ENCODE measurements at regions not wholly inside any gene's neighbourhood (a gene's known extent, or its start where the extent isn't known, plus 50 kb on each side); places are given as distances from the start of the nearest gene placed in this dataset.
"Not testable (repeated sequence)": the region's sequence is repeated elsewhere in the genome, so short reads cannot be mapped to it uniquely, and the experiment has no call there.

DNA sequence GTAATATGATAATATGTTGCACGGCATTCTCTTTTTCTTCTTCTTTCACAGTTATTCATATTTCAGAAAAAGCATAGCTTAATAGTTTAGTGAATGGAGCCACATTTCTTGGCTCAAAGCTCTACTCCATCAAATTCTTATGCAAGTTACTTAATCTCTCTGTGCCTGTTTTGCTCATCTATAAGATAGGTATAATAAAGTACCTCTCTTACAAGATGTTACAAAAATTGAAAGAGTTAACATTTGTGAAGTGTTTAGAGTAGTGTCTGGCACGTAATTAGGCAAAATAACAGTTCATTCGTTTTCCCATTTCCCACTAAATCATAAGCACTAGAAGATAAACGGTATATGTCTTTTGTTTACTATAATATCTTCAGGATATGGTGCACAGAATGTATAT is 1304.4 kb upstream of the EYS start:
- no peak for DNase-seq
- in situ Hi-C loops (cut with MboI; ENCODE audit: low pct_ligation_motif_present in 1 of 4, low pct_unique_long_range_greater_than_20kb in 1 of 4, low sequenced_read_pairs in 3 of 4), result no loop called here
- no peaks in the 10 kb centered on the region for H3K4me1 ChIP-seq
- H3K36me3 ChIP-seq, result no peaks in the 10 kb centered on the region
- H3K9me3 ChIP-seq, result no peaks in the 10 kb centered on the region
- H3K4me3 ChIP-seq, result no peak overlapping the region
- 55 to 56% methylated on average over 4 of the region's 4 CpGs for WGBS, 2 donors (ENCODE audit: low coverage in 1 of 2)
- H3K27ac ChIP-seq, result no peak overlapping the region
- TF ChIP-seq CTCF (IDR thresholded peaks at IDR 0.05), result no peak
- TF ChIP-seq POLR2AphosphoS5 (IDR thresholded peaks at IDR 0.05), result no peak
- no peak for TF ChIP-seq POLR2A (IDR thresholded peaks at IDR 0.05)
- no peak for TF ChIP-seq EP300 (IDR thresholded peaks at IDR 0.05; ENCODE audit: low read depth)
- H3K27me3 ChIP-seq, result no peaks in the 10 kb centered on the region
- intact Hi-C loops (cut with DNase I; ENCODE audit: low total_unique reads), result no loop called here

DNA sequence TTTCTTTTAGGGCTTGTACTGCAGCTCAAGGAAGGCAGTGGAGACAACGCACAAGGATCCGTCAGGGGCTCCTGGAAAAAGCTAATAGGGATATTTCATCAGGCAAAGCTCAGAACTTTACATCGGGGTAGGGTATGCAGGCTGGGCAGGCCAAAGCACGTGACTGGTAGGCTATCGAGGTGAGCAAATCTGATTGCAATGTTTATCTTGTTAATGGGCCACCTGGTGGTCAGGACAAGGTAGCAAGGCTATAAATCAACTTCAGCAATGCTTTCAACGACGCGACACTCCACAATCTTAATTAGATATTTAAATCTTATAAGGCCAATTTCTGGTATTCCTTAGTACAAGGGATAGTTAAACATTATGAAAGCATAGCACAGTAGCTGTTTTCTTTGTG is 1302.8 kb upstream of the EYS start:
- intact Hi-C loops (cut with DNase I; ENCODE audit: low total_unique reads) (no loop called here), in situ Hi-C loops (cut with MboI; ENCODE audit: low pct_ligation_motif_present in 1 of 4, low pct_unique_long_range_greater_than_20kb in 1 of 4, low sequenced_read_pairs in 3 of 4) (no loop called here)
- H3K4me3 ChIP-seq, result no peak overlapping the region
- WGBS, 2 donors (ENCODE audit: low coverage in 1 of 2), result 66 to 88% methylated on average over 5 to 8 of the region's 8 CpGs
- H3K27me3 ChIP-seq, result no peaks in the 10 kb centered on the region
- no peak for DNase-seq
- H3K9me3 ChIP-seq, result no peaks in the 10 kb centered on the region
- H3K27ac ChIP-seq, result no peak overlapping the region
- no peaks in the 10 kb centered on the region for H3K36me3 ChIP-seq
- TF ChIP-seq CTCF (IDR thresholded peaks at IDR 0.05) (no peak), EP300 (IDR thresholded peaks at IDR 0.05; ENCODE audit: low read depth) (no peak), POLR2AphosphoS5 (IDR thresholded peaks at IDR 0.05) (no peak), POLR2A (IDR thresholded peaks at IDR 0.05) (no peak)
- no peaks in the 10 kb centered on the region for H3K4me1 ChIP-seq

DNA sequence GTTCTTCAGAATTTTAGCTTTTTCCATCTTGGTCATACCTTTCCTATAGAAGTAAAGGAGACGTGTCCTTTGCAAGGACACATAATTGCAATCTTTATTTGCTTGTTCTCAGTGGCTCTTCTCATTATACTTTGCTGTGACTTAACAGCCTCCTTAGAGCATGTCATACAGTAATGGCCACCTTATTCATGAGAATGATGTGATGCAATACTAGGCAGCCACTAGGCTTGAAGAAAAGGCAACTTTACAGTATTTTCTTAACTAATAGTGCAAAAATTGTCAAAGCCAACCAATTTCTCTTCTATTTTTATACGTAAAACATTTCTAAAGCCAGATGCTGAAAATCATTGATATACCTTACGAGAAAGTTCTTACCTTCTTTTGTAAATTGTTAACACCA is 1296.8 kb upstream of the EYS start:
- intact Hi-C loops (cut with DNase I; ENCODE audit: low total_unique reads) (no loop called here), in situ Hi-C loops (cut with MboI; ENCODE audit: low pct_ligation_motif_present in 1 of 4, low pct_unique_long_range_greater_than_20kb in 1 of 4, low sequenced_read_pairs in 3 of 4) (no loop called here)

GRCh38 chr6:67000121-67000520 is 1293.1 kb upstream of the EYS start:
- H3K4me3 ChIP-seq, result no peak overlapping the region
- intact Hi-C loops (cut with DNase I; ENCODE audit: low total_unique reads) (no loop called here), in situ Hi-C loops (cut with MboI; ENCODE audit: low pct_ligation_motif_present in 1 of 4, low pct_unique_long_range_greater_than_20kb in 1 of 4, low sequenced_read_pairs in 3 of 4) (no loop called here)
- DNase-seq, result no peak
- no peaks in the 10 kb centered on the region for H3K27me3 ChIP-seq
- H3K36me3 ChIP-seq, result no peaks in the 10 kb centered on the region
- no peaks in the 10 kb centered on the region for H3K4me1 ChIP-seq
- no peak overlapping the region for H3K27ac ChIP-seq
- WGBS, 2 donors (ENCODE audit: low coverage in 1 of 2), result 95 to 97% methylated on average over 2 of the region's 2 CpGs
- no peaks in the 10 kb centered on the region for H3K9me3 ChIP-seq
- TF ChIP-seq POLR2A (IDR thresholded peaks at IDR 0.05), result no peak
- no peak for TF ChIP-seq EP300 (IDR thresholded peaks at IDR 0.05; ENCODE audit: low read depth)
- TF ChIP-seq POLR2AphosphoS5 (IDR thresholded peaks at IDR 0.05), result no peak
- no peak for TF ChIP-seq CTCF (IDR thresholded peaks at IDR 0.05)

More for the DNA sequence above, 1296.8 kb upstream of the EYS start:
- Histone ChIP-seq H3K36me3 (no peaks in the 10 kb centered on the region), H3K27me3 (no peaks in the 10 kb centered on the region), H3K9me3 (no peaks in the 10 kb centered on the region), H3K4me1 (no peaks in the 10 kb centered on the region), H3K27ac (no peak overlapping the region), H3K4me3 (no peak overlapping the region)
- 67 to 87% methylated on average over 2 to 3 of the region's 3 CpGs for whole genome bisulfite sequencing, 2 donors (ENCODE audit: low coverage in 1 of 2)
- DNase-seq, result no peak
- TF ChIP-seq POLR2AphosphoS5 (IDR thresholded peaks at IDR 0.05) (no peak), CTCF (IDR thresholded peaks at IDR 0.05) (no peak), POLR2A (IDR thresholded peaks at IDR 0.05) (no peak), EP300 (IDR thresholded peaks at IDR 0.05; ENCODE audit: low read depth) (no peak)

DNA sequence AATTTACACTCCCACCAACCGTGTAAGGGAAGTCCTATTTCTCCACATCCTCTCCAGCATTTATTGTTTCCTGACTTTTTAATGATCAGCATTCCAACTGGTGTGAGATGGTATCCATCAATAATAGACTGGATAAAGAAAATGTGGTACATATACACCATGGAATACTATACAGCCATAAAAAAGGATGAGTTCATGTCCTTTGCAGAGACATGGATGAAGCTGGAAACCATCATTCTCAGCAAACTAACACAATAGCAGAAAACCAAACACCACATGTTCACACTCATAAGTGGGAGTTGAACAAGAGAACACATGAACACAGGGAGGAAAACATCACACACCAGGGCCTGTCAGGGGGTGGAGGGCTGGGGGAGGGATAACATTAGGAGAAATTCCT is 1290.6 kb upstream of the EYS start:
- H3K4me3 ChIP-seq; intact Hi-C loops (cut with DNase I; ENCODE audit: low total_unique reads); H3K4me1 ChIP-seq; H3K27me3 ChIP-seq; H3K27ac ChIP-seq; H3K9me3 ChIP-seq; H3K36me3 ChIP-seq; in situ Hi-C loops (cut with MboI; ENCODE audit: low pct_ligation_motif_present in 1 of 4, low pct_unique_long_range_greater_than_20kb in 1 of 4, low sequenced_read_pairs in 3 of 4); DNase-seq: not testable (repeated sequence)
- 80% methylated on average over 1 of the region's 1 CpG; no CpG with 5 or more reads in 1 of the 2 donors for WGBS, 2 donors (ENCODE audit: low coverage in 1 of 2)
